Kidney capillary endothelial cell (primary cell): ENCODE measurements at regions not wholly inside any gene's neighbourhood (a gene's known extent, or its start where the extent isn't known, plus 50 kb on each side); places are given as distances from the start of the nearest gene placed in this dataset.

Experiments used
- DNase-seq: peaks from one replicate; pipeline ENCODE4 v3.0.0-alpha.2; 2018; ENCODE audit warnings: low spot score

GRCh38 chr20:6421321-6422248, 298.8 kb upstream of the FERMT1 start:
- DNase-seq = no peak

DNA sequence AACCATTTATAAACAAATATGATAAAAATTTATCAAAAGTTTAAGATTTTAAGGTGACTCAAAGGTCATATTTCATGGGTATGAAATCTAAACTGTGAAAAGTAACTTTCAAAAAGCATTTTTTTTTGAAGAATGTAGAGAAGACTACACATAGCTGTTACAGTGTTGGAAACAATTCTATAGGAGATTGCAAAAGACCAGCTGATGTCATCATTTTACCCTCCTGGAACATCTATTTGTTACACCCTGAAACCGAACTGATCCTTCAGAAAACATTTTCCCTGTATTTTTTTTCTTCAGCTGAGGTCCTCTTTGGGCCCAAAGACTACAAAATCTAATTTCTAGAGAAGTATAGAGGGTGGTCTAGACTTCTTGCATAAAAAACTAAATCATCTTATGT, 297.5 kb upstream of the FERMT1 start:
- no peak for DNase-seq

DNA sequence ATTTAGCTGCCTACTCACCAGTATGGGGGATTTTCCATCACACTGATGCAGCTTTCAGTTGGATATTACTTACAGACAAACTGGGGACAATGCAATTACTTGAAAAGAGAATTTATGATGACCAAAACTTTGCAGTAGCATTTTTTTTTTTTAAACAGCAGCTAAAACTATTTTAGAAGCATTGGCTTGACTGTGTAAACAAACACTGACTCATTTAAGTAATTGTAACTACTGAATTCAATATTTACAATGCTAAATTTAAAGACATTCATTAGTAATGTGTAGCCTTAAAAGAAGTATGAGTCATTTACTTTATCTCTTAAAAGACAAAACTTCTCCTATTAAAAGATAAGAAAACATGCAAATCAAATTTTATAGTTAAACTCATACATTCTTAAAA, 295.9 kb upstream of the FERMT1 start:
- DNase-seq = no peak

DNA sequence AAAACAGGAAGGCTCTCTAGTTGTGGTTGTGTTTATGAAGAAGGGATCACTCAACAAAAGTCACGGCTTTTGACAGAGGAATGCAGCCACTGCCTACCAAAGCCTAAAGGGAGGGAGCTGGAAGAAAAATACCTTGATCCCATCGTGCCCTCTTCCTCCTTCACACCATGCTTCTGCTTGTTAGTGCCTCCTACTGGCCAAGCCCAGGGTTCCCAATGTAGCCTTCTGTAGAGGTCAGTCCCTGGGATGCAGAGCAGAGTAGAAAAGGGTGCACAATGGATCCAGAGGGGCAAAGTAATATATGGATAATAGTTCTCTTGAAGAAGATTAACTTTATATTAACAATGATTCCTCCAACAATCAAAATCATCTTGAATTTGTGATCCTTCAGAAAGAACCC, 293.5 kb upstream of the FERMT1 start:
- DNase-seq = no peak

DNA sequence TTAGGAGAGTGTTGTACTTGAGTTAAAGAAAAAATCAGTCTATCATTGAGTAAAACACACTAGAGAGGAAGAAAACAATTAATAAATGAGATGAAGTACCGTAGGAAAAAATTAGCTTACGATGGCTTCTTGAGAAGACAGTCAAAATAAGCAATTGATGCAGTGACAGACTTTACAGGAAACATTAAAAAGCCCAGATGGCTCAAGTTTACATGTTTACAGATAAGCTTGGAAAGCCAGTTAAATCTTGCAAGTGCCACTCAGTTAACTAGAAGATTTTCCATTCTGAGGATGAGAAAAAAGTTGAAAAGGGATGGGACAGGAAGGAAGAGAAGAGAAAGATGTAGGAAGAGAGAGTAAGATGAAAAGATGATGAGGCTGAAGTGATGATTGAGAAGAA, 288.8 kb upstream of the FERMT1 start:
- no peak for DNase-seq

DNA sequence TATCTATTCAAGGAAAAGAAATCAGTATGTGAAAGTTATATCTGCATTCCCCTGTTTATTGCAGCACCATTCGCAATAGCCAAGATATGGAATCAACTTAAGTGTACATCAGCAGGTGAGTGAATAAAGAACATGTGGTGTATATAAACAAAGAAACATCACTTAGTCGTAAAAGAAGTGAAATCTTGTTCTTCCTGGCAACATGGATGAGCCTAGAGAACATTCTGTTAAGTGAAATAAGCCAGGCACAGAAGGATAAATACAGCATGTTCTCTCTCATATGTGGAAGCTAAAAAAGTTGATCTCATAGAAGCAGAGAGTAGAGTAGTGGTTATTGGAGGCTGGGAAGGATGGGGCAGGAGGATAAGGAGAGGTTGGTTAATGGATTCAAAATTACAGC, 287.9 kb upstream of the FERMT1 start:
- no peak for DNase-seq

GRCh38 chr20:6407163-6407562, 284.3 kb upstream of the FERMT1 start:
- no peak for DNase-seq

- DNase-seq = no peak
Measured at GRCh38 chr20:6401893-6402557, 279.2 kb upstream of the FERMT1 start.

GRCh38 chr20:6397115-6397514, 274.3 kb upstream of the FERMT1 start:
- DNase-seq = no peak

DNA sequence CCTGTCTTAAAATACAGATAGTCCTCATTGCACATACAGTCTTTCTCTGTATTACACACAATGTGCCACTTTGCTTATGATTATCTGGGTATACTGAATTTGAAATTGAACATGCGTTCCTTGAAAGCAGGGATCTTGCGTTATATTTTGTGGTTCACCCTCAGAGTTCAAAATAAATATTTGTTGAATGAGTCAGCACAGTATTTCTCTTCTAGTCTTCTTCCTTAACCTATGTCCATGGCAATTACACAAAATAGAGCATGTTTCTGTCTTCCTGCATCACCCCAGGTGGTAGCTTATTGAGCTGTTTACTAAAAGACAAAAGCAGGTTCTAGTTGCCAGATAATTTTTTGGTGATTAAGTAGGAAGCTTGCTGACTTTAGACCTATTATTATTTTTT, 272.9 kb upstream of the FERMT1 start:
- DNase-seq = no peak

DNA sequence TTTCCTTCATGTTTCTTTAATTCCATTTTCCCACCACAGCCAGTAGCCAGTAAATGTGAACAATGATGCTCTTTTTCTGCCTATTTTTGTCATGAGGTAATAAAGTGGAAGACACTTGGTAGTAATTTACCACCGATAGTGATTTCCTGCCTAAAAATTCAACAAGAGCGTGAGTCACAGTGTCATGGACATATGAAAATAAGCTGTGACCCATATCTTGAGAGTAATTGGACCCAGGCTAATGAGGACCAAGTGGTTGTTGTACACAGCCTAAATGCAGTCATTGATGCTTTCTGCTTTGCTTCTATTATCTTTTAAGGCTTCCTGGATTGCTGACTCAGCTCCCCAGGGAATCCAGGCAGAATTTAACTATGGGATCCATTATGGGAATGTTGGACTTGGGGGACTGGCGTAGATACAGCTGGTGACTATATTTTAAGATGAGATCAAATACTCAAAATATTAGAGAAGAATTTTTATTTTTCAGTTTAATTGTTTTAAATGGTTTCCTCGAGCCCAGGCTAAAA, 265.9 kb upstream of the FERMT1 start:
- no peak for DNase-seq

DNA sequence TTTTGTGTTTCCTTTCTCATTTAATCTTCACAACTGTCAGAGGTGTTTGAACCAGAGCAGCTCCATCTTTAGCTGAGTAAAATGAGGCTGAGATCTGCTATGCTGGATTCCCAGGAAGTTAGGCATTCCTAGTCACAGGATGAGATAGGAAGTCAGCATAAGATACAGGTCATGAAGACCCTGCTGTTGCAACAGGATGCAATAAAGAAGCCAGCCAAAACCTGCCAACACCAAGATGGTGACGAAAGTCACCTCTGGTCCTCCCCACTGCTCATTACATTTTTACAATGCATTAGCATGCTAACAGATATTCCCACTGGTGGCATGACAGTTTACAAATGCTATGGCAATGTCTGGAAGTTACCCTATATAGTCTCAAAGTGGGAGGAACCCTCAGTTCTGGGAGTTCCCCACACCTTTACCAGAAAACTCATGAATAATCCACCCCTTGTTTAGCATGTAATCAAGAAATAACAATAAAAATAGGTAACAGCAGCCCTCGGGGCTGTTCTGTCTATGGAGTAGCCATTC, 262.2 kb upstream of the FERMT1 start:
- DNase-seq = no peak

DNA sequence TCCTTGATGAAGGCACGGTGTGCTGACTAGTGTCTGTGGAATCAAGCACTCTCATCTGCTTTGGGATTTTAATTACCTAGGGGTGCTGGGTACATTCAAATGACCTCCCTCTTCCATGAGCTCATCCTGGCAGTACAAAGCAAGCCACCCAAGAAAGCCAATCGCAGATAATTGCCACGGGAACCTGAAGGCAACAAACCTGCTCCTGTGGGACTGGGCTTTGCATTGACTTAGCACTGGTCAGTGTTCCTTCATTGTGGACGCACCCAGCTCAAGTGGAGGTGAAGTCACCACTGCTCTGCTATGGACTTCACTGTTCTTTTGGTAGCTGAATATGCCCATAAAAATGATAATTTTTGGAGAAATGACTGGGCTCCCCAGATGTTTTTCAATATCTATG, 261.6 kb upstream of the FERMT1 start:
- DNase-seq = no peak

- DNase-seq = no peak
Measured at GRCh38 chr20:6381887-6382286, 259.1 kb upstream of the FERMT1 start.

GRCh38 chr20:6362245-6362644, 239.4 kb upstream of the FERMT1 start:
- no peak for DNase-seq

DNA sequence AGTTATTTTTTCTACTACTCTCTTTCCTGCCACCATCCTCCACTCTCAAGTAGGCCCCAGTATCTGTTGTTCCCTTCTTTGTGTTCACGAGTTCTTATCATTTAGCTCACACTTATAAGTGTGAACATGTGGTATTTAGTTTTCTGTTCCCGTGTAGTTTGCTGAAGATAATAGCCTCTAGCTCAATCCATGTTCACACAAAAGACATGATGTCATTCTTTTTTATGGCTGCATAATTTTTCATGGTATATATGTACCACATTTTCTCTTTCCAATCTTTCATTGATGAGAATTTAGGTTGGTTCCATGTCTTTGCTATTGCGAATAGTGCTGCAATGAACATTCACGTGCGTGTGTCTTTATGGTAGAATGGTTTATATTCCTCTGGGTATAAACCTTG, 237.9 kb upstream of the FERMT1 start:
- no peak for DNase-seq

DNA sequence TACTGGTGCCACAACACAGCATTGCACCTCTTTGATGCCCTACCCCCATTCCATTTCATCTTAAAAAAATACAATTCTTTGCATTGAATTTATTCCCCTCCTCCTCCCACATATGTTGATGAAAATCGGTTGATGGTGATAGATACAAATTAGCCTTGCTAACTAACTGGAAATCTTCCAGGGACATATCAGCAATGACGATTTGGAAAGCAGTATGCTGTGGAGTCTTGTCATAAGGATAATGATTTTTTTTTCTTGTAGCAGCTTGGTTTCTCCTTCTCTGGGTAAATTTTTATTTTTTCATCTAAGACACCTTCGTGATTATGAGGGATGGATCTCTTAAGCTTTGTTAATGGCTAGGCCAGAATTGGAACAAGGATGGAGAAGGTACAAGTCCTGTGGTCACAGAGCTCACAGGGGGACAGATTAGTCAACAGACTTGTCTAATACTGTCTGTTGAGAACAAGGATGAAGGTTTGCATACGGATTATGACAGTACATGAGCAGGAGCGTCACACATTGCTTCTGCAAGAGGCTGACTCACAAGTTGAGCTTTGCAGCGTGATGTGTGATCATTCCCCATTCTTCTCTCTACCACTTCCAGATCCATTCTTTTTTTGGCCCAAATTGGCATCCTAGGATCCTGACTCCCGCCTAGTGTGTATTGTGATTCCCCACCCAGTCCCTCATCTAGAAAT, 233.1 kb upstream of the FERMT1 start:
- no peak for DNase-seq

DNA sequence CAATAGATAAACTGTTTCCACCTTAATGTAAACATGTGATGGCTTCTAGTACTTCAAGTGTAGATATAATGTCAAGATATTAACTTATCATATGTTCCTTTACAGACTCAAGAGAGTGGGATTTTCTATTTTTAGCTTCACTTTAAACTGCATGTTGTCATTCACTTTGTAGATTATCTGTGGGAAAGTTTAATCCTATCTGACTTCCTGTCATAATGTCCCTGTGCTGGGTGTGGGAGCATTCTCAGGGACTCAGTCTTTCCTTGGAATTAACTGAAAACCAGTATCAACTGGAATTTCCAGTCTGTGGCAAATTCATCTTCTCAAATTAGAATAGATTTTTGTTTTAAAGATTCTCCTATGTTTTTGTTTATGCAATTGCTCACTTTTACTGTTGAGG, 226.1 kb upstream of the FERMT1 start:
- DNase-seq = no peak

- no peak for DNase-seq
Measured at GRCh38 chr20:6347916-6348315, 225.1 kb upstream of the FERMT1 start.

DNA sequence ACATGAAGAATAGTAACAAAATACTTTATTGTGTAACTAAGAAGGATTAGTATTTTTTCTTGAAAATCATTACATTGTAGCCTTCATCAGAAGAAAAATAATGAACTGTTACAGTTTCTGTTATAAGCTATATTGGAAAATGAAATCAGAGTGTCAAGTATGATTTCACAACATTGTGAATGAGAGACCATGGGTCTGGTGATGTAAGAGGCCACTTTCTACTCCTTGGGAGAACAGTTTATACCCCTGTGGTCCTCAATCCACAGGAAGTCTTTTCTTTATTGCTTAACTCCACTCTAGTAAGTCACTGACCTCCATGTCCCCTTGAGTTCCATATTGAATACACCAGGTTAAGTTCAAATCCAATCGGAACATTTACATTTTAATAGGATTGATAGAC, 218.7 kb upstream of the FERMT1 start:
- no peak for DNase-seq

- DNase-seq = no peak
Measured at GRCh38 chr20:6339176-6339575, 216.3 kb upstream of the FERMT1 start.

GRCh38 chr20:6333110-6333509, 210.3 kb upstream of the FERMT1 start:
- DNase-seq = no peak
